ENCODE measurements at regions not wholly inside any gene's neighbourhood (a gene's known extent, or its start where the extent isn't known, plus 50 kb on each side); places are given as distances from the start of the nearest gene placed in this dataset.

- no peak for TF ChIP-seq CTCF (IDR thresholded peaks at IDR 0.05)
- no peak for TF ChIP-seq POLR2A (IDR thresholded peaks at IDR 0.05)
These were observed 253.3 kb downstream of the FAM72C start for GRCh38 chr1:143718524-143718923.

Data from breast epithelium (tissue), 3 donors.